GM21619 (cell line): ENCODE measurements at regions not wholly inside any gene's neighbourhood (a gene's known extent, or its start where the extent isn't known, plus 50 kb on each side); places are given as distances from the start of the nearest gene placed in this dataset.

Experiments used
- ATAC-seq: cut with Tn5 transposase; IDR thresholded peaks from one replicate; pipeline ENCODE4 v1.9.1; 2021; ENCODE audit not compliant: unreplicated experiment

DNA sequence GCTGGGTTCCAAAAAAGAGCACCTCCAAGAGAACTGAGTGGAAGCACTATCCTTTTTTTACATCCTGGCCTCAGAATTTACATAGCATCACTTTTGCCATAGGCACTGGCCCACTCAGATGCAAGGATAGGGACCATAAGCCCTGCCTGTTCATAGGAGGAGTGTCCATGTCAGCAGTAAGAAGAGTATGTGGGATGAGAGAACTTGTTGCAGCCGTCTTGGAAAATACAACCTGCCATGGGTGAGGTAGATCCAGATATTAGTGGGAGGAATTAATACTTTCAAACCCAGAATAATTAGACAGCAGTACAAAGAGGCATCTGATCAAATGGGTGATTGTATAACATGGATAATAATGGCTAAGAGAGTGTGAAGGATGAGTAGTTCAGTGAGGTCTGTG is 110.7 kb upstream of the CELF4 start:
- no peak for ATAC-seq

DNA sequence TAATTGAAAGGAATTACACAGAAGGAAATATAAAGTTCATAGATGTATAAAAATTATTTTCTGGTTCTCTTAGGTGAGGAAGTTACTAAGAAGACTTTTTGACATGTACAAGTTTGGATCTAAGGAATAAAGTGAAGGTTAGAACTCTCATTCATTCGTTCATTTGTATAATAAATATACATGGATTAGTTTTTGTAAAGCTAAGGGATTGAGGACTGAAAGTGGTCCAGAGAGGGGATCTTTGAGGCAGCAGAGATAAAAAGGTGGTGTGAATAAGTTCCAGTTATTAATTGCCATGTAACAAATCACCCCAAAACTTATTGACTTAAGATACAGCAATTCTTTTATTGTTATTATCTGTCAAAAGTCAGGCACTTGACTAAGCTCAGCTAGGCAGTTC is 110.1 kb upstream of the CELF4 start:
- no peak for ATAC-seq

DNA sequence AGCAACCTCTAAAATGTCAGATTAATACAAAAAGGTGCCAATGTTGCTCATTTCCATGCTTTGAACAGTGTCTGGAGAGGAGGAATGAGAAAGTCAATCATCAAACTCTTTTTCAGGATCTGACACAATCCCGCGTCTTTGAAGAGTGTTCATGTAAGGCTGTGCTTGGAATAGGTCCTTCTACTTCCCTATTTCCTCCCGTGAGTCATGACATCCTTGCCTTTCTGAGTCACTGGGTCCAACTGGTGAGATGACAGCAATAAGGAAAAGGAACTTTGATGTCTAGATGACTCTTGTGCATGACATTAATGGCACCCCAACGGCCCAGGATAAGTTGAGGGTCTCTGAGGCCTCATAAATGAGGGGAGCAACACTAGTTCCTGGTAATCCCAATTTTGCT is 109.0 kb upstream of the CELF4 start:
- no peak for ATAC-seq

DNA sequence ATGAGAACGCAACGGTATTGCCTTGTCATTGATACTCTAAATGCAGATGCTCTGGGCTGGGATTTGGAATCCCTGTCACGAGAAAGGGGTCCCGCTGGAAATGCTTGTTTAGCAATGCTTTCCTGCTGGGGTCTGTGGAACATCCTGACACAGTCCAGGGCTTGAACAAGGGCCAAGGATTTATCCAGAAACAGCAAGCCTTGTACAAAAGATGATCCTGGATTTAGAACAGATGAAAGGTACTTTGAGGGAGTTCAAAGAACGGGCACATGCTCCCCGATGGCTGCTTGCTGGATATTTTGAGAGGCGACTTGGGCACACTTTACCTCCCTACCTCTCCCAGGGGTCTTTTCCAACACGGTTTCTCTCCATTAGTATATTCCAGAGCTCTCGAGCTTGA is 108.1 kb upstream of the CELF4 start:
- no peak for ATAC-seq

DNA sequence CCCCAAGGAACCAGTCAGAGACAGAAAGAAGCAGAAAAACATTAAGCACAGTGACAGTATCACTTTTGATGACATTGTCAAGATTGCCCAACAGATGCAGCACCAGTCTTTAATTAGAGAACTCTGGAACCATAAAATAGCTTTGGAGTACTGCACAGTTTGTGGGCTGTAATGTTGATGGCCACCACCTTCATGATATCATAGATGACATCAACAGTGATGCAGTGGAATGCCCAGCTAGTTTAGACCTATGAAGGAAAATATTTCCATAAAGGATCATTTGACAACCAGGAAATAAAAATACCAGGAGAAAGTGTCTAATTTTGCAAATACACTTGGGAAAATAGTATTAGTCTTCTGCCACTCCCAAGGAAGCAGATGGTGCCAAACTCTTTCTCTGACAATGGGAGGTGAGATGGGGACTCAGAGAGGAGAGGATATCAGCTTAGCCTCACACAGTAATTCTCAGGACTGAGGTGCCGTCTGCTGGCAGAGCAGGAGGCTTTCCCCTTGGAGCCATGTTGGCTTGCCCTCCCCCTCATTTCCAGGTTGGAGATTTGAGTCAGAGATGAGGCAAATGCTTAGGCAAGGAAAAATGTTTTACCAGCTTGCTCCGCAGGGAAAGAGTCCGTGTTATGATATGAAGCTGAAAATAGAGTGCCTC is 107.5 kb upstream of the CELF4 start:
- no peak for ATAC-seq

DNA sequence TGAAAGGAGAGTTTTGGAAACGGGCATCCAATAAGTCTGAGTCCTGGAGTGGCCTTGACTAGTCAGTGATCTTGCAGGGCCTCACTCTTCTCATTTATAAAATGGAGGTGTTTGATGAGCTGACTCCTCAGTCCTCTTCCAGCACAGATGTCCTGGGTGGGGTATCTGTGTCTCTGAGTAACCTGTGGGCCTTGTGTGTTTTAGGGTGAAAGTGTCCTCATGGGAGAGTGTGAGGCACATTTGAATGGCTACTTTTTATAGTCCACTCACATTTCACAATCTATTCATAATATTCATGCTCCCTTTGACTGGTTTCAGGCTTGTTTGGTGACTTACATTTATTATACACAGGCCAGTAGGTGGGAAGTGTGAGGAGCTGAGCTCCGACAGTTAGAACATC is 106.4 kb upstream of the CELF4 start:
- ATAC-seq, result no peak

DNA sequence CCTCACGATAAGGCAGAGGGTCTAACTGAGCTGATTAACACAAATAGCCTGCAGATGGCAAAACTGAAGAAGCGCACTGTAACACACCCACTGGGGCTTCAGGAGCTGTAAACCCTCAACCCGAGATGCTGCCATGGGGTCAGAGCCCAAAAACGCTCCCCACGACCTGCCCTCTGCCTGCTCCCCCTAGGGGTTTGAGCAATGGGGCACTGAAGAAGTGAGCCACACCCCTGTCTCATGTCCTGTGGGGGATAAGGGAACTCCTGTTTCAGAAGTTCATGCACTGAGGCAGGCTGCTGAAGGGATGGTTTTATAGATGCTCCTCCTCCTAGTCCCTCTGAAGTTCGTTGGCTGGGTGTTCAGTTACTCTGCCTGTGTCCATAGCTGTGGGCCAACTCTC is 105.9 kb upstream of the CELF4 start:
- ATAC-seq, result no peak

DNA sequence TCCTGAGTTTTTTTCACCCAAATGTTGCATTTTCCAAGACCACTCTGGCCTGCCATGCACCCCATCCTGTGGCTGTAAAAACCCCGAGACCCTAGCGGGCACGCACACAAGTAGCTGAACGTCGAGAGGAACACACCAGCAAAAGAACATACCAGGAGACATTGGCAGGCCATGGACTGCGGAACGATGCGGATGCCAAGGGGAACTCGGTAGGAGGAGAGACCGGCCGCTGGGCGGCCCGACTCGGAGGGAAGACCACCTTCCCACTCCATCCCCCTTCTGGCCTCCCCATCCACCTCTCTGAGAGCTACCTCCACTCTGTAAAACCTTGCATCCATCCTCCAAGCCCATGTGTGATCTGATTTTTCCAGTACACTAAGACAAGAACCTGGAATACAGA is 105.5 kb upstream of the CELF4 start:
- no peak for ATAC-seq

DNA sequence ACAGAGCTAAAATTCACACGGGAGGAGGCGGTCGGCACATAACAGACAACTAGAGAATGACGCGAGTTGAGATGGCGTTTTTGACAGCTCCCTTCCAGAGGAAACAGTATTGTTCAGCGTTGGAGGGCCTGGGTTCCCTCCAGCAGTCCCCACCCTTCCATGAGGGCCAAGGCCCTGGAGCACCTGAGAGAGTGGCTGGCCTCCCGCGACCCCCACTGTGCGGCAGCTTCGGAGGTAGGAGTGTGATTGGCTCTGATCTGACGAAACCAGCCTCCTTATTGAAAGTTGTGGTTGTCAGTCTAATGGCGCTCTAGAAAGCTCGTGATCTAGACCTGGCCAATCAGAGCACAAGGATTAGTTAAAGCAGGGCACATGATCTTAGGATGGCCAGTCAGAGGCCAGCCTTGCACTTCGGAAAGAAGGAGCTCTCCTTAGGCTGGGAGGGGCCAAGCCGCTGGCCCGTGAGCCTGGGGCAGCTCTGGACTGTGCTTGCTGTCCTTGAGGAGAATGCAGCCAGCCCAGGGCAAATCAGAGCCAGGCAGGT is 104.5 kb upstream of the CELF4 start:
- no peak for ATAC-seq

DNA sequence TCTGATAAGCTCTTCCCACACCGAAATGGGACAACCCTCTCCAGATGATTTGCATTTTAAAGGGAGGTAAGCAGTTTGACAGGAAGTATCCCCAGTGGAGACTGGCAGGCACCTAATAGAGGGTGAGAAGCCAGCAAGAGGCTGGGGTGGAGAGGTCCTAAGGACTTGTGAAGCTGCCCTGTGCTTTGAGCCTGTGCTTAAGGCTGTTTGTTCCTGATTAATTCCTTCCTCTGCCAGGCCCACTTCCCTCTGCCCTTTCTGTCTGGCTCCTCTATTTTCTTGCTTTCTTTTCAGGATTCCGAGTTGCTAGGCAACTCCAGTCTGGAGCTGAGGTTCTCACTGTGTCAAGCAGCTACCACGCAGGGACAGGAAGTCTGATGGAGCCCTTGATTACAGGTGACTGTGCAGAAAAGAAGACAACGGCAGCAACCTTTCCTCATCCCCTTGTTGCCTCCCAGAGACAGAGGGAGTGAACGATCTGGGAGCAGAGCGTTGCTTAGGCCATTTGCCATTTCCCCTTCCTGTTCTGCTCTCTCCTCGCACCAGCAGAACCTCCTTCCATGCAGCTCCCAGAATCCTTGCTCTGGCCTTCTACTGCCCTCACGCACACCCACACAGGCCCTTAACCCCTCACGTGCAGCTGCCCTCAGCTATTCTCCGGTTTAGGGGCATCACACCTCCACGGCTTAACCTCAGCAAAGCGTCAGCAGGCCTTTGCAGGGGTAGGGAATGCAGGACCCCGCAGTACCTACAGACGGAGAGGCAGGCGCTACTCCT is 103.6 kb upstream of the CELF4 start:
- no peak for ATAC-seq

DNA sequence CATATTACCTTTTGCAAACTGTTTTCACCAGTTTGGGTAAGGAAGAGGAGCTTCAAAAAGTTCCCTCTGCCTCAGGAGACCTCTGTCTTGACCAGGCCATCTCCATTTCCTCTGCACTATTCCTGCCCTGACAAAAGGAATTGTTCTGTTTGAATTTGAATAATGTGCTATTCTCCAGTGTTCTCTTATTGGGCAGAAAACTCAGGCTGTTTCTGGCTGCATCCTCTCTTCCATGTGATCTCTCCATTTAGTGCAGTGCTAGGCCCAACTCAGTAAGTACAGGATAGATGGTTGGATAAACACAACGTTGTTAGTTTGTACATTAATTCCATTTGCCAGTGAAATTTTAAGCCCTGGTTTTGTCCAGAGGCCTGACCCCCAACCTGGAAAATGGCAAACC is 102.2 kb upstream of the CELF4 start:
- no peak for ATAC-seq

DNA sequence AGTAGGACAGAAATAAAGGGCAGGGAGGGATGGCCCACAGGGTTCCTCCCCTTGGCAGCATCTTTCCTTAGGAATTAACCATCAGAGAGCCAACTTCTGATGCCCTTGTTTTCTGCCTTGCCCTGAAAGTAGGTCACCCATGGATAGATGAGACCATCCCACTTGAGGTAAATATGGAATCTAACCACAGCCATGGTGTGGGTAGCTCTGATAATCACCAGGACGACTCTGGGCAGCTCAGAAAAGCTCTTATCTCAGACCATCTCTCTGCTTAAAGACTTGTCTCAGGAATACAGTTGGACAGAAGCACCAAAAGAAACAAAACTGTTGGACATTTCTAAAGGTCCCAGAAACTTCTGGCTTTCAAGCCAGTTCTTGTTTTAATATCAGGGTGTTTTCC is 101.4 kb upstream of the CELF4 start:
- no peak for ATAC-seq

DNA sequence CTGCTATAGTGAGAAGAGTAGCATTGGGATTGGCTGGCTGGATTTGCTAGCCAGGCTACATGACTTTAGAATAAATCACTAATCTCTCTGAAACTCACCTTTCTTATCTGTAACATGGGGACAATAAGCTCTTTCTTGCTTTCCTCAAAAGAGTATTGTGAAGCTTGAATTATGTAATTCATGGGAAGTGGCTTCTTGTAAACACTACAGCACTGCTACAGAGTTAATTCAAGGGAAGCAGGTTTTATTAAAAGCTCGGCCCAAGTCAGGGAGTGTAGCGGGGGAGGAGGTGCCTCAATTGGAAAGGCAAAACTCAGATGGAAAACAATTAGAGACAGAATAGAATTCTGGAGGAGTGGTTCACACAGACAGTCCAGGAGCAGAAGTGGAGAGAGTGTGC is 100.9 kb upstream of the CELF4 start:
- no peak for ATAC-seq

DNA sequence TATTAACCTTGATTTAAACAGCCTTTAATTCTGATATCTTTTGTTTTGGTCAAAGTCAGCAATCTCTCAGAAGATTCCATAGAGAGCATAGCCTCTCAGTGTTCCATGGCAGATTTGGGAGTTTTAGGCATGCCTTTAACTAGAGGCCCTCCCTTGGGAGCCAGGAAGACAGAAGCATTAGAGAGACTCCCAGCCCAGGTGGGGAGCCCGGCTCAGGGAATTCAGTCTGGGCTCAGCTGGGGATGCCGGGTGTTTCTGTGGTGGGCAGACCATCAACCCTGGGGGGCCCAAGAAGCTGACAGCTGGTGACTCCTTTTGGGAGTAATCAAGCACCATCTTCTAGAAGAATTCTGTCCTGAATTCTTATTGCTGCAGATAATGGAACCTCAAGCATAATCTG is 99.7 kb upstream of the CELF4 start:
- no peak for ATAC-seq

DNA sequence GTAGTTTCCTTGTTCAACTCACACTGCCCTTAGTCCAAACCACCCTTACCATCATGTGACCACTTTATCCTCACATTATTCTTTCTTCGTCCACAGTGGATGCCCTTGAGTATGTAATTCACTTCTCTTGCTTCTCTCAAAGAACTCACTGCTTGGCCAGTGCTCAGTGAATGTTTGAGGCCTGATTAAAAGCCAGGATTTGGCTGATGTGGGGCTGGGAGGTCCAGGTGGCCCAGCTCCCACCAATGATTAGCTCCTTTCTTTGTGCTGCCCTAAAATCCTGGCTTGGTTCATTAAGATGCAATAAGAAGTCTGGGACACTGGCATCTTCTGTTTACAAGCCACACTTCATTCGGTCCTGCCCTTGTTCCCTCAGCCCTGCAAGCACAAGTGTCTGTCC is 97.8 kb upstream of the CELF4 start:
- no peak for ATAC-seq

DNA sequence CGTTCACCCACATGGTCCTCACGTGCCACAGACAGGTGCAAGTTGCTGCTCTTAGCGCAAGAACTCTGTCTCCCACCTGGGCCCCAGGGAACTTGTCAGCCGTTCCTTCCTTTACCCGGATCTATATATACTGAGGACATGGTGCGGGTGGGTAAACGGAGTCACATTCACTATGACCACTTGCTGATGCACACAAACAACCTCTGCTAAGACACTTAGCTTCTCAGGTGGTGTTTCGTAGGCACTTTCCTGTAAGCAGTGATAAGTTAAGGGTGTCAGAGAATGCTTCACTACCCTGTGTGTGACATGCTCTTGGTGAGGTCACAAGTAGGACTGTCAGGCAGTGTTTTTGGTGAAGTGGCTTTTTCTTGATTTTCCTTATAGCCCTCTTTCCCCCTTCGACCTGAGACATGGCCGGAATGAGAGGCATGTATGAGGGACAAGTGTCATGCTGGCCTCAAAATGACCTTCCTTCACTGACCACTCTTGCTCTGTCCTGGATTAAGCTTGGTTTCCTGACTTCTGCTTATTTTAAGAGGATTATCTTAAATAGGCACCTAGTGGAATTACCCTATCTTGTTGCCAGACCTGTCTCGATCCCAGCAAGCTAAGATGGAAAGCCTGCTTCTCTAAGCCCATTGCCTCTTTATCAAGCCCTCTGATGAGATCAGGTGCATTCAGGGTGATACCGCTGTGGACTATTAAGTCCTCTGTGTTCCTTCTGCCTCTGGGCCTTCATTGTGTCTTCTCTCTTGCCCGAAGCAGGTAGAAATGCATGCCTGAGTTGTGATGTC is 97.1 kb upstream of the CELF4 start:
- no peak for ATAC-seq

DNA sequence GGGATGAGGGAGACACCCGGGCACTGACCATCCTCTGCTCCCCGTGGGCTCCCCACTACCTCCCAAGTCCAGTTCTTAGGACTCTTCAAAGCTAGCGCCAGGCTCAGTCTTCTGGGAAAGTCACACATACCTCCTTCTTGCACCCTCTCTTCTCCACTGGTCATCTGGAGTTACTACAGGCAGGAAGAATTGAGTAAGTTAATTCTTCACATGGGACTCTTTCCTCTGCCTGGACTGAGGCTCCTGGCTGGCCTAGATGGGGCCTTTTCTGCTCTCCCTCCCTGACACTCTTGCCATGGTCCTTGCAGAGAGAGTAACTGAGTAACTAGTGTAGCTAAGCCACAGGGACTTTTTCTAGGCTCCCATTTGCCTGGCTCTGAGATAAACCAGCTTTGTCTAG is 96.5 kb upstream of the CELF4 start:
- ATAC-seq, result no peak

DNA sequence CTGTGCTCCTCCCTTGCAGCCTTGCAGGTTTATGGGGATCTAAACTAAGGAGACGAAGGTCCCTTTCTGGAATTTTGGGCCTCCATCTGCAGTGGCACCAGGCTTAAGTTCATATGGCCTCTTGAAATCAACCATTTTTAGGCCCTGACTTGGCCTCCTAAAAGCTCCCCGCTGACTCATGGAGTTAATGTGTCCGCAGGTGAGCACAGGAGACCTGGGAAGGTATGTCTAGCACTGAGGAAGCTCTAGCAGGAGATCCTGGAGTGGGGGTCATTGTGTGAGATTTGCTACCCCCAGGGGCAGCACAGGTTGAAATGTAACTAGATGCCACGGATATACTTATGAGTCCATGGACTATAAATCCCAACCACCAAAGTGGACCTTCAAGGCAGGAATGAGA is 95.9 kb upstream of the CELF4 start:
- no peak for ATAC-seq

DNA sequence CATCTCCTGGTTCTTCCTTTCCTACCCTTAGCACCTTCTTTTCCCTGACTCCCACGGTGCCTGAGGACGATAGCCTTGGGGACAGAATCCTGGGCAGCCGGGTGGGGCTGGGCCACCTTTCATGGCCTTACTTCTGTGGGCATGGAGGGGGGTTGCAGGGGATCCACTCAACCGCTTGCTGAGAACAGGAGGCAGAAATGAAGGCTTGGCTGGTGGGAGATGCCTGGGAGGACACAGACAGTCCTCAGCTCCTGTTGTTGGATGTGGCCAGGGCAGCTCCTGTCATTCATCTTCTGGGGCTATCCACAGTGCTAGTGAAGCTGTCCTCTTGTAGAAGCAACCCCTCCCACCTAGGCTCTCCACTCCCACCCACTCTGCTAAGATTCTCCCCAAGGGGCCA is 95.5 kb upstream of the CELF4 start:
- ATAC-seq, result no peak

DNA sequence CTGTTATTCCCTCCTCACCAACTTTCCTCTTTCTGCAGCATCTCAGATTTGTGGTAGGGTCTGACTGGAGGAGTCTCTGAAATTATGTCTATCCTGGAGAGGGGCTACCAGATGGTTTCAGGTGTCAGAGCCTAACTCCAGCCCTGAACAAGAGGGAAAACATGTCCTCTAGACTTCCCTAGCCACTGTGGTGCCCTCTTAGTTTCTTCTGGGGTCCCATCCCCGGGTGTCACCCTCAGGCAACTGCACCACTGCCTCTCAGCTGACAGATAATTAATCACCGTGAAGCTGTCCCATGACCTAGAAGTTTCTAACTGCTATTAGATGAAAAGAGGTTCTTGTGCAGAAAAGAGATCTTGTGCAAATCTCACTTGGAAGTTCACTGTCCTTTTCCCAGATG is 95.1 kb upstream of the CELF4 start:
- ATAC-seq, result no peak

DNA sequence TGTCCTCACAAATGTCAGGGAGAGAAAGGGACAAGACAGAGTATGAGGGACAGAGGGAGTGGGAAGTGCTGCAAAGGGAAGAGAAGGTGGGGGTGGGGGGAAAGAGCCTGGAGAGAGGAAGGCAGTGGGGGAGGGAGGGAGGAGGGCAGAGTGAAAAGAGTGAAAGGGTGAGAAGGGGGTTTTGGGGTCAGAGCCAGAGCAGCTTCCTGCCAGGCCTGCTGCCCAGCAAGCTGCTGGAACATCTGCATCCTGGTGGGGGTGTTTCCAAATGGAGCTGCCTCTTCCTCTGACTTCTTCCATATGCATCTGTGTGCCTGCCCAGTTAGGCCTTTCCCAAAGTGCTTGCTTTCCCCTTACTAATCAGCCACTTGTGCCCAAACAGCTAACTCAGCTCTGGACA is 94.3 kb upstream of the CELF4 start:
- no peak for ATAC-seq

DNA sequence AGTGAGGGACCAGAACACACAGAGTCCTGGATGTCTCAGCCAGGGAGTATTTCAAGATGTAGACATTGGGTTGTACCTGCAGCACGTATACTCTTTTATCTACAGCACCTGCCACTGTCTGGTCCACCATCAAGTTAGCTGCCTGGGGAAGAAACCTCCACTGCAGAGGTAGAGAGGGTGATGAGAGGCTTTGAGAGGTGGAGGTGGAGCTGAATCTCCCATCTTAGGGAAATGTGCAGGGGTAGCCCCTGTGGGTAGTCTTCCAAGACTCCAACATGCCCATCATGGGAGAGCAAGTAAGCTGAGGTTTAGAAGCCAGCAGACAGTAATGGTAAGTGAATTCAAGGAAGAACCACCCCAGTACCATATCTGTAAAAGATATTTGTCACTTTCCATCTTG is 93.3 kb upstream of the CELF4 start:
- ATAC-seq, result no peak
